Neural progenitor cell (in vitro differentiated cells): ENCODE measurements at regions not wholly inside any gene's neighbourhood (a gene's known extent, or its start where the extent isn't known, plus 50 kb on each side); places are given as distances from the start of the nearest gene placed in this dataset.

Experiments used
- DNase-seq: peaks from one replicate; pipeline ENCODE4 v3.0.0-alpha.2; 2016; ENCODE audit warnings: low spot score
- H2AFZ ChIP-seq: fragments of 200-600 bp; sonication (generic); replicated peaks from 2 replicates; pipeline ENCODE4 v1.6.1; 2016; ENCODE audit warnings: antibody characterized with exemption
- H3F3A ChIP-seq: fragments of 200-600 bp; sonication (generic); 2 replicates; pipeline ENCODE4 v1.6.1; 2016; ENCODE audit warnings: antibody characterized with exemption, low read depth
- H3K27ac ChIP-seq: fragments of 200-600 bp; sonication (generic); 2 replicates; pipeline ENCODE4 v1.5.1; 2016; ENCODE audit warnings: mild to moderate bottlenecking
- H3K27me3 ChIP-seq: fragments of 200-600 bp; sonication (generic); 2 replicates; pipeline ENCODE4 v1.6.1; 2016; ENCODE audit warnings: mild to moderate bottlenecking, moderate library complexity
- H3K36me3 ChIP-seq: fragments of 200-600 bp; sonication (generic); 2 replicates; pipeline ENCODE4 v1.5.1; 2016
- H3K4me1 ChIP-seq: fragments of 200-600 bp; sonication (generic); 2 replicates; pipeline ENCODE4 v1.6.1; 2016; ENCODE audit warnings: mixed run types
- H3K4me2 ChIP-seq: fragments of 200-600 bp; sonication (generic); 2 replicates; pipeline ENCODE4 v1.6.1; 2016
- H3K4me3 ChIP-seq: fragments of 200-600 bp; sonication (generic); 2 replicates; pipeline ENCODE4 v1.5.1; 2016
- H3K79me2 ChIP-seq: fragments of 200-600 bp; sonication (generic); 2 replicates; pipeline ENCODE4 v1.6.1; 2016; ENCODE audit warnings: low read depth
- H3K9ac ChIP-seq: fragments of 200-600 bp; sonication (generic); 2 replicates; pipeline ENCODE4 v1.6.1; 2016
- H3K9me3 ChIP-seq: fragments of 200-600 bp; sonication (generic); 2 replicates; pipeline ENCODE4 v1.5.1; 2016; ENCODE audit warnings: low read depth
- H4K20me1 ChIP-seq: fragments of 200-600 bp; sonication (generic); 2 replicates; pipeline ENCODE4 v1.6.1; 2016; ENCODE audit warnings: low read depth
- H3K27ac Mint-ChIP-seq: 3 replicates; pipeline ENCODE4 v1.8.0; 2021; ENCODE audit warnings: mixed read lengths
- H3K27me3 Mint-ChIP-seq: 2 replicates; pipeline ENCODE4 v1.8.0; 2022; ENCODE audit warnings: low read depth, mild to moderate bottlenecking, inconsistent platforms, moderate library complexity, mixed read lengths; ENCODE audit not compliant: insufficient read depth
- H3K36me3 Mint-ChIP-seq: 3 replicates; pipeline ENCODE4 v1.8.0; 2021; ENCODE audit warnings: mixed read lengths
- H3K4me1 Mint-ChIP-seq: 3 replicates; pipeline ENCODE4 v1.8.0; 2021; ENCODE audit warnings: mixed read lengths
- H3K4me3 Mint-ChIP-seq: 3 replicates; pipeline ENCODE4 v1.8.0; 2021; ENCODE audit warnings: mild to moderate bottlenecking, moderate library complexity, mixed read lengths
- H3K9me3 Mint-ChIP-seq: 3 replicates; pipeline ENCODE4 v1.8.0; 2020; ENCODE audit warnings: mixed read lengths
- EZH2 ChIP-seq: fragments of 200-600 bp; sonication (generic); IDR thresholded peaks from 2 replicates; pipeline ENCODE4 v1.6.1; 2017; ENCODE audit warnings: antibody characterized with exemption, mild to moderate bottlenecking, moderate library complexity
- EZH2phosphoT487 ChIP-seq: fragments of 200-600 bp; sonication (generic); IDR thresholded peaks from 2 replicates; pipeline ENCODE4 v1.6.1; 2017; ENCODE audit warnings: antibody characterized with exemption
- TF ChIP-seq, protein P1 (sequence below): fragments of 200-600 bp; sonication (generic); IDR thresholded peaks from 2 replicates; pipeline ENCODE4 v1.5.1; 2017; ENCODE audit warnings: antibody characterized with exemption, mild to moderate bottlenecking

DNA sequence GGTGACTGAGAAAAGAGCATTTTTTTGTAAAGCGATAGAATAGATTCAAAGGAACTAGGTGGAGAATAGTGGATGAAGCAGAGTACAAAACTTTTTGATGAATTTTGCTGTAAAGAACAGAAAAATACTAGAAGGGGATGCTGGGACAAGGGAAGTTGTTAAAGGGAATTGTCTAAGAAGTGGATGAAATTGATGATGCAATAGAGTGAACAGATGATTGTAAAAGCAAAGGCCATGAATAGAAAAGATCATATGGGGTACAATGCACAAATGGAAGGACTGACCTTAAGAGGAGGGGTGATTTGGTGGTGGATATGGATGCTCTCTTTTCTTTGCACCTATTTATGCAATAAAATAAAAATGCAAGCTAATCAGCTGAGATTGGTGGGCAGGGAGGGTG is 262.7 kb upstream of the MAD2L1 start:
- H3K4me3 Mint-ChIP-seq = no peak overlapping the region
- Histone ChIP-seq H2AFZ (no peak overlapping the region), H3K79me2 (no peaks in the 10 kb centered on the region), H3K36me3 (no peaks in the 10 kb centered on the region), H3K4me1 (peaks cover 8% of the 10 kb centered on the region), H3K27me3 (no peaks in the 10 kb centered on the region), H3F3A (no peaks in the 10 kb centered on the region), H3K27ac (no peak overlapping the region), H3K9me3 (no peaks in the 10 kb centered on the region), H3K4me3 (no peak overlapping the region), H3K4me2 (no peak overlapping the region), H3K9ac (no peak overlapping the region), H4K20me1 (no peaks in the 10 kb centered on the region)
- H3K4me1 Mint-ChIP-seq = peaks cover 7% of the 10 kb centered on the region
- no peaks in the 10 kb centered on the region for H3K36me3 Mint-ChIP-seq
- no peaks in the 10 kb centered on the region for H3K27me3 Mint-ChIP-seq
- no peaks in the 10 kb centered on the region for H3K9me3 Mint-ChIP-seq
- no peak overlapping the region for H3K27ac Mint-ChIP-seq
- no peak for DNase-seq
- no peak for TF ChIP-seq EZH2phosphoT487
- no peak for TF ChIP-seq EZH2
- TF ChIP-seq, protein P1, sequence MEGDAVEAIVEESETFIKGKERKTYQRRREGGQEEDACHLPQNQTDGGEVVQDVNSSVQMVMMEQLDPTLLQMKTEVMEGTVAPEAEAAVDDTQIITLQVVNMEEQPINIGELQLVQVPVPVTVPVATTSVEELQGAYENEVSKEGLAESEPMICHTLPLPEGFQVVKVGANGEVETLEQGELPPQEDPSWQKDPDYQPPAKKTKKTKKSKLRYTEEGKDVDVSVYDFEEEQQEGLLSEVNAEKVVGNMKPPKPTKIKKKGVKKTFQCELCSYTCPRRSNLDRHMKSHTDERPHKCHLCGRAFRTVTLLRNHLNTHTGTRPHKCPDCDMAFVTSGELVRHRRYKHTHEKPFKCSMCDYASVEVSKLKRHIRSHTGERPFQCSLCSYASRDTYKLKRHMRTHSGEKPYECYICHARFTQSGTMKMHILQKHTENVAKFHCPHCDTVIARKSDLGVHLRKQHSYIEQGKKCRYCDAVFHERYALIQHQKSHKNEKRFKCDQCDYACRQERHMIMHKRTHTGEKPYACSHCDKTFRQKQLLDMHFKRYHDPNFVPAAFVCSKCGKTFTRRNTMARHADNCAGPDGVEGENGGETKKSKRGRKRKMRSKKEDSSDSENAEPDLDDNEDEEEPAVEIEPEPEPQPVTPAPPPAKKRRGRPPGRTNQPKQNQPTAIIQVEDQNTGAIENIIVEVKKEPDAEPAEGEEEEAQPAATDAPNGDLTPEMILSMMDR = no peak

DNA sequence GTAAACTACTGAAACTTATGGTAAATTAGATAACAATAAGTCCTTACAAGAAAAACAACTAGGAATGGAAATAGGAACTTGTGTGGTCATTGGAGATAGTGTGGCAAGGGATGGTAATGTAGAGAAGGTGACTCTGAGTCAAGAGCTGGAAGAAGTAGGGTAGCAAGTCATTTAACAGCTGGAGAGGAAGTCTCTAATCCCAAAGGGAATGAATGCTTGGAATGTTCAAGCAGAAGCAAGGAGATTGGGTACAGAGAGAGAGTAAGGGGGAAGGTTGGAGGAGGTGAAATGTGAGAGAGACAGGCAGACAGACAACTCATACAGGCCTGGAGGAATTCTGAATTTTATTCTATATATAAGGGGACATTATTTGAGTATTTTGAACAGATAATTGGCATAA is 260.6 kb upstream of the MAD2L1 start:
- H3K9me3 Mint-ChIP-seq = no peaks in the 10 kb centered on the region
- H2AFZ ChIP-seq = no peak overlapping the region
- H3K79me2 ChIP-seq = no peaks in the 10 kb centered on the region
- no peaks in the 10 kb centered on the region for H3K36me3 Mint-ChIP-seq
- H3K4me1 Mint-ChIP-seq = peaks cover 6% of the 10 kb centered on the region
- no peak overlapping the region for H3K4me3 Mint-ChIP-seq
- H3K36me3 ChIP-seq = no peaks in the 10 kb centered on the region
- H3K27me3 ChIP-seq = no peaks in the 10 kb centered on the region
- no peaks in the 10 kb centered on the region for H3F3A ChIP-seq
- no peaks in the 10 kb centered on the region for H4K20me1 ChIP-seq
- no peaks in the 10 kb centered on the region for H3K27me3 Mint-ChIP-seq
- TF ChIP-seq EZH2phosphoT487 (no peak), EZH2 (no peak)
- TF ChIP-seq, protein P1 = no peak
- H3K4me1 ChIP-seq = peaks cover 8% of the 10 kb centered on the region
- H3K4me2 ChIP-seq = no peak overlapping the region
- H3K27ac ChIP-seq = no peak overlapping the region
- peak; percentile 45 for DNase-seq
- no peak overlapping the region for H3K27ac Mint-ChIP-seq
- no peaks in the 10 kb centered on the region for H3K9me3 ChIP-seq
- H3K4me3 ChIP-seq = no peak overlapping the region
- no peak overlapping the region for H3K9ac ChIP-seq

DNA sequence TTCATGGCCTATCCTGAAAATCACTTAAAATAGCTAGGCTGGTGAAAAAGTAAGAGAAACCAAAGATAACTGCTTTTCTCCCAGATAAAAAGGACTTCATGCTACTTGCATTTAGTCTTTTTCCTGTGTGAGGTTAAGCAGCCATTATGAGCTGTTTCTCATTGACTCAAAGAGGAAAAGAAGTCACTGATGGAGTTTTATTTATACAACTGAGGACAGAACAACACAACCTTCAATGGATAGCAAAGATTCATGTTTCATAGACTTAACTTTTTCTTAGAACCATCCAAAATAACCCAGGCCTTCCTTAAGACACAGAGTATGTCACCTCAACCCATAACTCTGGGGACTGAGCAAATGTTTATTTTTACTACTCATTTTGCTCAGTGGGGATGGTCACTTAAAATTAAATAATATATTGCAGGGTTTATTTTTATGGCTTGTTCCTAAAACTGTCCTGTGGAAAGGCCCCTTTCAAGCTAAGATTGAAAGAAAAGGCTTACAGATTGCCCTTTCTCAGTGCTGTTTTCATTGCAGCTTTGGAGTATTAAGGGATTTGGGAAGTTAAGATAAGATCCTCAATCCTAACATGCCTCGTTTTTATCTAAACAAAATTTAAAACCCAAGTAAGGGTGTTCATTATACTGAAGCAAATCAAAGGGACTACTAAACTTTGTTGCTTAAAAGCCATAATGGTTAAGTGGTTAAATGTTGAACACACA is 252.6 kb upstream of the MAD2L1 start:
- Histone ChIP-seq H3K36me3 (no peaks in the 10 kb centered on the region), H2AFZ (no peak overlapping the region), H3K4me2 (peak overlapping the region; percentile 13), H3K9me3 (no peaks in the 10 kb centered on the region), H3K27ac (no peak overlapping the region), H3K27me3 (no peaks in the 10 kb centered on the region), H3K4me3 (no peak overlapping the region), H3K4me1 (peaks cover 24% of the 10 kb centered on the region), H4K20me1 (no peaks in the 10 kb centered on the region), H3F3A (no peaks in the 10 kb centered on the region), H3K79me2 (no peaks in the 10 kb centered on the region), H3K9ac (no peak overlapping the region)
- H3K9me3 Mint-ChIP-seq = no peaks in the 10 kb centered on the region
- peak; percentile 6 for DNase-seq
- H3K4me3 Mint-ChIP-seq = no peak overlapping the region
- H3K36me3 Mint-ChIP-seq = no peaks in the 10 kb centered on the region
- H3K4me1 Mint-ChIP-seq = peaks cover 2% of the 10 kb centered on the region
- TF ChIP-seq, protein P1 = no peak
- TF ChIP-seq EZH2 (no peak), EZH2phosphoT487 (no peak)
- no peak overlapping the region for H3K27ac Mint-ChIP-seq
- H3K27me3 Mint-ChIP-seq = no peaks in the 10 kb centered on the region
